H1 (cell line): ENCODE measurements at regions not wholly inside any gene's neighbourhood (a gene's known extent, or its start where the extent isn't known, plus 50 kb on each side); places are given as distances from the start of the nearest gene placed in this dataset.

Experiments
- CTCF ChIA-PET: fragments of 300-600 bp; sonication (Branson Sonifier 250); formaldehyde crosslinking; loops from one replicate; lab custom pipeline; 2021; ENCODE audit not compliant: partially characterized antibody; lab: Charles Lee
- POLR2A ChIA-PET: fragments of 300-600 bp; sonication (Branson Sonifier 250); formaldehyde crosslinking; loops from one replicate; lab custom pipeline; 2021; ENCODE audit warnings: inconsistent platforms; ENCODE audit not compliant: partially characterized antibody; lab: Charles Lee
- DNase-seq, 2 experiments: peaks; one replicate each; pipeline versions ENCODE4 v3.0.0 to v3.0.0-alpha.2; 2010 to 2022; ENCODE audit warnings: low spot score in 2 of 2, low read depth in 1 of 2, mixed read lengths in 1 of 2
- FAIRE-seq: peaks from 2 replicates; lab custom pipeline; 2011; peaks lifted over from hg19 to GRCh38; lab: Jason Lieb, UNC
- H2AFZ ChIP-seq: 2 replicates; pipeline ENCODE4 v1.8.1; 2012; ENCODE audit warnings: low read length, inconsistent platforms
- H2AK5ac ChIP-seq: 2 replicates; pipeline ENCODE4 v1.6.1; 2013; ENCODE audit warnings: low read depth, low read length
- H2BK120ac ChIP-seq: replicated peaks from 2 replicates; pipeline ENCODE3; 2013; ENCODE audit warnings: low read depth, low read length, inconsistent platforms
- H2BK12ac ChIP-seq: 2 replicates; pipeline ENCODE4 v1.6.1; 2013; ENCODE audit warnings: low read depth, low read length
- H2BK15ac ChIP-seq: 2 replicates; pipeline ENCODE4 v1.6.1; 2013; ENCODE audit warnings: low read length
- H2BK20ac ChIP-seq: 2 replicates; pipeline ENCODE4 v1.6.1; 2013; ENCODE audit warnings: low read length
- H2BK5ac ChIP-seq: 2 replicates; pipeline ENCODE4 v1.6.1; 2013; ENCODE audit warnings: low read depth, low read length
- H3K14ac ChIP-seq: 2 replicates; pipeline ENCODE4 v1.6.1; 2013; ENCODE audit warnings: inconsistent platforms; ENCODE audit not compliant: insufficient read length
- H3K18ac ChIP-seq: 2 replicates; pipeline ENCODE4 v1.6.1; 2013; ENCODE audit warnings: low read length; ENCODE audit errors: extremely low read depth
- H3K23ac ChIP-seq: 2 replicates; pipeline ENCODE4 v1.6.1; 2013; ENCODE audit warnings: inconsistent platforms; ENCODE audit not compliant: insufficient read length
- H3K23me2 ChIP-seq: 2 replicates; pipeline ENCODE4 v1.6.1; 2013; ENCODE audit warnings: low read depth, low read length
- H3K27ac ChIP-seq: 2 replicates; pipeline ENCODE4 v1.6.1; 2011; ENCODE audit warnings: low read depth, low read length, inconsistent platforms
- H3K27me3 ChIP-seq, 4 experiments: replicated peaks in 1 of 4; 1 replicate in 1 of 4; 2 replicates in 3 of 4; pipeline versions ENCODE4 v1.6.1 to v1.8.1; 2011 to 2013; ENCODE audit warnings: low read length in 3 of 4, mild to moderate bottlenecking in 3 of 4, inconsistent platforms in 2 of 4, mixed read lengths in 2 of 4, moderate library complexity in 1 of 4; ENCODE audit not compliant: control insufficient read depth in 3 of 4, insufficient read depth in 3 of 4; ENCODE audit errors: extremely low read depth in 1 of 4
- H3K36me3 ChIP-seq, 4 experiments: 2 replicates each; pipeline versions ENCODE4 v1.6.1 to v1.8.1; 2011 to 2013; ENCODE audit warnings: mild to moderate bottlenecking in 4 of 4, low read length in 3 of 4, moderate library complexity in 2 of 4, control low read depth in 1 of 4, inconsistent platforms in 1 of 4; ENCODE audit not compliant: insufficient read depth in 4 of 4, control insufficient read depth in 2 of 4
- H3K4ac ChIP-seq: replicated peaks from 2 replicates; pipeline ENCODE3; 2013; ENCODE audit warnings: low read length, low read depth, mixed read lengths, inconsistent platforms; ENCODE audit not compliant: insufficient read length
- H3K4me1 ChIP-seq, 4 experiments: replicated peaks in 1 of 4; 1 replicate in 1 of 4; 2 replicates in 3 of 4; pipeline versions ENCODE4 v1.6.1 to v1.8.1; 2011 to 2013; ENCODE audit warnings: low read length in 3 of 4, inconsistent platforms in 2 of 4, mixed read lengths in 1 of 4; ENCODE audit not compliant: insufficient read depth in 4 of 4, control insufficient read depth in 3 of 4
- H3K4me2 ChIP-seq, 2 experiments: 2 replicates each; pipeline versions ENCODE4 v1.6.1 to v1.8.1; 2011 to 2013; ENCODE audit warnings: low read depth in 2 of 2, low read length in 2 of 2, control low read depth in 1 of 2, inconsistent platforms in 1 of 2, mild to moderate bottlenecking in 1 of 2; ENCODE audit not compliant: insufficient read depth in 1 of 2
- H3K4me3 ChIP-seq, 4 experiments: fragments of 200-600, 300-600 bp in 1 of 4; sonication (generic), shearing (Covaris generic), sonication (Bioruptor Twin) in 1 of 4; 2 replicates each; pipeline versions ENCODE4 v1.5.1 to v1.8.1; 2011 to 2016; ENCODE audit warnings: low read length in 4 of 4, low read depth in 3 of 4, control low read depth in 2 of 4, inconsistent platforms in 2 of 4, mild to moderate bottlenecking in 2 of 4, mixed read lengths in 1 of 4, moderate library complexity in 1 of 4; ENCODE audit not compliant: insufficient read depth in 2 of 4; ENCODE audit errors: extremely low read depth in 1 of 4
- H3K56ac ChIP-seq: replicated peaks from 2 replicates; pipeline ENCODE3; 2013; ENCODE audit warnings: low read depth, mild to moderate bottlenecking, mixed read lengths, low read length, inconsistent platforms; ENCODE audit not compliant: insufficient read length
- H3K79me1 ChIP-seq: 2 replicates; pipeline ENCODE4 v1.6.1; 2013; ENCODE audit warnings: low read depth, low read length, control low read depth
- H3K79me2 ChIP-seq, 2 experiments: 2 replicates each; pipeline versions ENCODE4 v1.6.1 to v1.8.1; 2012 to 2013; ENCODE audit warnings: low read length in 2 of 2, mild to moderate bottlenecking in 2 of 2, inconsistent platforms in 1 of 2; ENCODE audit not compliant: insufficient read depth in 2 of 2, control insufficient read depth in 1 of 2
- H3K9ac ChIP-seq, 4 experiments: replicated peaks in 1 of 4; 1 replicate in 1 of 4; 2 replicates in 3 of 4; pipeline versions ENCODE4 v1.6.1 to v1.8.1; 2011 to 2013; ENCODE audit warnings: low read depth in 3 of 4, low read length in 3 of 4, control low read depth in 2 of 4, mild to moderate bottlenecking in 2 of 4, moderate library complexity in 2 of 4, inconsistent platforms in 1 of 4; ENCODE audit errors: extremely low read depth in 1 of 4
- H3K9me3 ChIP-seq, 2 experiments: 2 replicates each; pipeline versions ENCODE4 v1.6.1 to v1.8.1; 2012 to 2013; ENCODE audit warnings: mild to moderate bottlenecking in 2 of 2, moderate library complexity in 2 of 2, control low read depth in 1 of 2, inconsistent platforms in 1 of 2, low read depth in 1 of 2, low read length in 1 of 2, mixed read lengths in 1 of 2; ENCODE audit not compliant: insufficient read depth in 2 of 2
- H4K20me1 ChIP-seq, 2 experiments: replicated peaks in 1 of 2; 2 replicates each; pipeline versions ENCODE3 to v1.8.1; 2011 to 2013; ENCODE audit warnings: inconsistent platforms in 2 of 2, low read length in 2 of 2, mild to moderate bottlenecking in 1 of 2; ENCODE audit not compliant: insufficient read depth in 2 of 2, control insufficient read depth in 1 of 2
- H4K5ac ChIP-seq: 2 replicates; pipeline ENCODE4 v1.6.1; 2013; ENCODE audit warnings: low read length, low read depth, mixed read lengths, inconsistent platforms; ENCODE audit not compliant: insufficient read length
- H4K8ac ChIP-seq: 2 replicates; pipeline ENCODE4 v1.8.0; 2013; ENCODE audit warnings: mild to moderate bottlenecking, moderate library complexity, low read length, inconsistent platforms; ENCODE audit not compliant: insufficient read depth; ENCODE audit errors: extremely low read depth
- H4K91ac ChIP-seq: replicated peaks from 2 replicates; pipeline ENCODE3; 2013; ENCODE audit warnings: low read length, mixed read lengths, inconsistent platforms; ENCODE audit not compliant: insufficient read length
- ATF3 ChIP-seq: IDR thresholded peaks from 2 replicates; pipeline ENCODE4 v1.6.1; 2011; ENCODE audit warnings: low read depth, mild to moderate bottlenecking, low read length; ENCODE audit not compliant: insufficient read depth
- EZH2 ChIP-seq: fragments of 200-600 bp; sonication (generic); IDR thresholded peaks from 2 replicates; pipeline ENCODE4 v1.7.1; 2012; ENCODE audit warnings: low read depth, mild to moderate bottlenecking, moderate library complexity, low read length, inconsistent platforms; ENCODE audit not compliant: severe bottlenecking
- KDM5A ChIP-seq: fragments of 200-600 bp; IDR thresholded peaks from 2 replicates; pipeline ENCODE4 v1.7.1; 2012; ENCODE audit warnings: mild to moderate bottlenecking, low read length, inconsistent platforms, mixed read lengths
- MAX ChIP-seq: IDR thresholded peaks from 2 replicates; pipeline ENCODE4 v1.6.1; 2012; ENCODE audit warnings: inconsistent platforms
- SIX5 ChIP-seq: IDR thresholded peaks from 2 replicates; pipeline ENCODE4 v1.6.1; 2011; ENCODE audit warnings: mild to moderate bottlenecking, low read depth, low read length
- SUZ12 ChIP-seq: fragments of 200-600 bp; sonication (generic); IDR thresholded peaks from 2 replicates; pipeline ENCODE4 v1.6.1; 2012; ENCODE audit warnings: mild to moderate bottlenecking, inconsistent platforms, low read length, moderate library complexity, mixed read lengths
- WGBS, 2 experiments: shearing (Covaris generic) in 1 of 2; methylation state at CpG; one replicate each; pipeline versions ENCODE4 v1.1.6 to v1.1.7; 2013 to 2015; ENCODE audit warnings: low lambda C conversion rate in 2 of 2, mixed read lengths in 2 of 2, inconsistent platforms in 1 of 2, low coverage in 1 of 2, missing lambda C conversion rate in 1 of 2; ENCODE audit not compliant: insufficient replicate concordance in 2 of 2, insufficient coverage in 1 of 2, insufficient read length in 1 of 2; ENCODE audit errors: extremely low coverage in 1 of 2, missing lambda C conversion rate in 1 of 2; 5-methylcytosine and 5-hydroxymethylcytosine counted together

GRCh38 chr7:20892776-20893175 lies 106.1 kb upstream of the SP8 start:
- Histone ChIP-seq H3K4me3 (no peak overlapping the region), H3K23ac (no peak overlapping the region), H3K27ac (no peak overlapping the region), H4K20me1 (no peaks in the 10 kb centered on the region), H3K79me1 (no peaks in the 10 kb centered on the region; the same call in 1 of the 2 replicates), H3K9me3 (no peaks in the 10 kb centered on the region), H3K4ac (no peak overlapping the region), H4K8ac (no peak overlapping the region), H3K56ac (no peak overlapping the region), H2BK5ac (no peak overlapping the region), H2BK20ac (no peak overlapping the region), H3K79me2 (no peaks in the 10 kb centered on the region), H4K5ac (no peak overlapping the region), H2BK15ac (no peak overlapping the region), H3K4me1 (no peaks in the 10 kb centered on the region), H3K14ac (no peak overlapping the region), H3K23me2 (no peaks in the 10 kb centered on the region), H3K4me2 (no peak overlapping the region), H2AK5ac (no peak overlapping the region), H3K18ac (no peak overlapping the region), H3K9ac (no peak overlapping the region), H2BK120ac (no peak overlapping the region), H3K36me3 (no peaks in the 10 kb centered on the region), H4K91ac (no peak overlapping the region), H2AFZ (no peak overlapping the region), H3K27me3 (no peaks in the 10 kb centered on the region), H2BK12ac (no peak overlapping the region)
- FAIRE-seq (no peak), DNase-seq (no peak)
- ChIA-PET POLR2A (no interaction called here), CTCF (no interaction called here)
- 85% methylated on average over 1 of the region's 1 CpG; no CpG with 5 or more reads in 1 of the 2 experiments for WGBS, 2 experiments
- no peak for TF ChIP-seq SUZ12
- TF ChIP-seq KDM5A, result no peak
- TF ChIP-seq ATF3, result no peak
- TF ChIP-seq EZH2, result no peak
- TF ChIP-seq SIX5, result no peak
- no peak for TF ChIP-seq MAX
